Fibroblast of lung (primary cell): ENCODE measurements at regions not wholly inside any gene's neighbourhood (a gene's known extent, or its start where the extent isn't known, plus 50 kb on each side); places are given as distances from the start of the nearest gene placed in this dataset.

Experiments used
- DNase-seq, 2 donors: peaks; one replicate each; pipeline versions ENCODE4 v3.0.0 to v3.0.0-alpha.2; 2010; ENCODE audit warnings: low read depth in 2 of 2
- H2AFZ ChIP-seq: 2 replicates; pipeline ENCODE4 v1.5.1; 2012; ENCODE audit warnings: low read length, control low read depth, inconsistent platforms
- H3K27ac ChIP-seq: 2 replicates; pipeline ENCODE4 v1.5.1; 2011; ENCODE audit warnings: low read length, control low read depth; ENCODE audit not compliant: insufficient read depth
- H3K27me3 ChIP-seq: 2 replicates; pipeline ENCODE4 v1.5.1; 2011; ENCODE audit warnings: mild to moderate bottlenecking, low read length; ENCODE audit not compliant: control insufficient read depth, insufficient read depth
- H3K36me3 ChIP-seq: 2 replicates; pipeline ENCODE4 v1.5.1; 2011; ENCODE audit warnings: low read length; ENCODE audit not compliant: control insufficient read depth, insufficient read depth
- H3K4me1 ChIP-seq: 2 replicates; pipeline ENCODE4 v1.5.1; 2011; ENCODE audit warnings: low read length; ENCODE audit not compliant: control insufficient read depth, insufficient read depth; ENCODE audit errors: extremely low read depth
- H3K4me2 ChIP-seq: 2 replicates; pipeline ENCODE4 v1.5.1; 2011; ENCODE audit warnings: low read length, control low read depth; ENCODE audit not compliant: insufficient read depth; ENCODE audit errors: extremely low read depth
- H3K4me3 ChIP-seq, 4 experiments: fragments of 200-600 bp in 1 of 4; sonication (generic) in 1 of 4; replicated peaks in 1 of 4; 2 replicates each; pipeline ENCODE4 v1.5.1; 2011 to 2016; ENCODE audit warnings: low read length in 4 of 4, low read depth in 3 of 4, mild to moderate bottlenecking in 3 of 4, control low read depth in 2 of 4, inconsistent platforms in 1 of 4, mixed read lengths in 1 of 4; ENCODE audit not compliant: insufficient read depth in 1 of 4; ENCODE audit errors: control extremely low read depth in 1 of 4
- H3K79me2 ChIP-seq: 2 replicates; pipeline ENCODE4 v1.5.1; 2012; ENCODE audit warnings: mild to moderate bottlenecking, low read length, inconsistent platforms; ENCODE audit not compliant: control insufficient read depth, insufficient read depth
- H3K9ac ChIP-seq: 2 replicates; pipeline ENCODE4 v1.5.1; 2011; ENCODE audit warnings: mild to moderate bottlenecking, low read length, control low read depth; ENCODE audit not compliant: insufficient read depth
- H3K9me3 ChIP-seq: 2 replicates; pipeline ENCODE4 v1.5.1; 2012; ENCODE audit warnings: low read depth, low read length; ENCODE audit not compliant: control insufficient read depth, insufficient read depth
- H4K20me1 ChIP-seq: 2 replicates; pipeline ENCODE4 v1.5.1; 2011; ENCODE audit warnings: low read length; ENCODE audit not compliant: control insufficient read depth, insufficient read depth; ENCODE audit errors: extremely low read depth
- EZH2 ChIP-seq: IDR thresholded peaks from 2 replicates; pipeline ENCODE4 v1.5.1; 2012; ENCODE audit warnings: low read length, control low read depth, mild to moderate bottlenecking; ENCODE audit errors: missing control alignments
- TF ChIP-seq, protein P1 (sequence below), 2 donors: IDR thresholded peaks in 1 of 2; conservative IDR thresholded peaks in 1 of 2; 1 replicate in 1 of 2; 2 replicates in 1 of 2; pipeline ENCODE4 v1.5.1; 2011 to 2012; ENCODE audit warnings: low read length in 2 of 2, control low read depth in 1 of 2, inconsistent platforms in 1 of 2, low read depth in 1 of 2, mild to moderate bottlenecking in 1 of 2

GRCh38 chr20:48156521-48156920, 371.2 kb upstream of the SULF2 start:
- Histone ChIP-seq H2AFZ (no peak overlapping the region), H3K4me1 (no peaks in the 10 kb centered on the region), H3K4me3 (no peak overlapping the region), H3K27ac (no peak overlapping the region), H3K9me3 (no peaks in the 10 kb centered on the region), H3K36me3 (no peaks in the 10 kb centered on the region), H3K27me3 (no peaks in the 10 kb centered on the region), H3K79me2 (no peaks in the 10 kb centered on the region), H3K9ac (no peak overlapping the region), H3K4me2 (no peak overlapping the region), H4K20me1 (no peaks in the 10 kb centered on the region)
- TF ChIP-seq, protein P1, sequence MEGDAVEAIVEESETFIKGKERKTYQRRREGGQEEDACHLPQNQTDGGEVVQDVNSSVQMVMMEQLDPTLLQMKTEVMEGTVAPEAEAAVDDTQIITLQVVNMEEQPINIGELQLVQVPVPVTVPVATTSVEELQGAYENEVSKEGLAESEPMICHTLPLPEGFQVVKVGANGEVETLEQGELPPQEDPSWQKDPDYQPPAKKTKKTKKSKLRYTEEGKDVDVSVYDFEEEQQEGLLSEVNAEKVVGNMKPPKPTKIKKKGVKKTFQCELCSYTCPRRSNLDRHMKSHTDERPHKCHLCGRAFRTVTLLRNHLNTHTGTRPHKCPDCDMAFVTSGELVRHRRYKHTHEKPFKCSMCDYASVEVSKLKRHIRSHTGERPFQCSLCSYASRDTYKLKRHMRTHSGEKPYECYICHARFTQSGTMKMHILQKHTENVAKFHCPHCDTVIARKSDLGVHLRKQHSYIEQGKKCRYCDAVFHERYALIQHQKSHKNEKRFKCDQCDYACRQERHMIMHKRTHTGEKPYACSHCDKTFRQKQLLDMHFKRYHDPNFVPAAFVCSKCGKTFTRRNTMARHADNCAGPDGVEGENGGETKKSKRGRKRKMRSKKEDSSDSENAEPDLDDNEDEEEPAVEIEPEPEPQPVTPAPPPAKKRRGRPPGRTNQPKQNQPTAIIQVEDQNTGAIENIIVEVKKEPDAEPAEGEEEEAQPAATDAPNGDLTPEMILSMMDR (conservative IDR thresholded peaks at IDR 0.05 in 1 of 2, IDR thresholded peaks at IDR 0.05 in 1 of 2; ENCODE audit: low read depth in 1 of 2, low read length in 2 of 2): no peak
- no peak for TF ChIP-seq EZH2
- no peak for DNase-seq

GRCh38 chr20:48155268-48155667, 370.0 kb upstream of the SULF2 start:
- no peak overlapping the region for H3K4me2 ChIP-seq
- DNase-seq: no peak
- H3K36me3 ChIP-seq: no peaks in the 10 kb centered on the region
- no peaks in the 10 kb centered on the region for H3K4me1 ChIP-seq
- H3K27ac ChIP-seq: no peak overlapping the region
- TF ChIP-seq EZH2: no peak
- TF ChIP-seq, protein P1 (conservative IDR thresholded peaks at IDR 0.05 in 1 of 2, IDR thresholded peaks at IDR 0.05 in 1 of 2; ENCODE audit: low read depth in 1 of 2, low read length in 2 of 2): no peak
- no peaks in the 10 kb centered on the region for H4K20me1 ChIP-seq
- no peaks in the 10 kb centered on the region for H3K79me2 ChIP-seq
- H3K9me3 ChIP-seq: no peaks in the 10 kb centered on the region
- H3K27me3 ChIP-seq: no peaks in the 10 kb centered on the region
- no peak overlapping the region for H3K9ac ChIP-seq
- no peak overlapping the region for H2AFZ ChIP-seq
- no peak overlapping the region for H3K4me3 ChIP-seq

- no peaks in the 10 kb centered on the region for H4K20me1 ChIP-seq
- DNase-seq: no peak
- no peak overlapping the region for H3K4me3 ChIP-seq
- TF ChIP-seq, protein P1 (conservative IDR thresholded peaks at IDR 0.05 in 1 of 2, IDR thresholded peaks at IDR 0.05 in 1 of 2; ENCODE audit: low read depth in 1 of 2, low read length in 2 of 2): no peak
- TF ChIP-seq EZH2: no peak
- H3K9me3 ChIP-seq: no peaks in the 10 kb centered on the region
- H3K27ac ChIP-seq: no peak overlapping the region
- no peak overlapping the region for H3K4me2 ChIP-seq
- H3K27me3 ChIP-seq: no peaks in the 10 kb centered on the region
- H3K4me1 ChIP-seq: no peaks in the 10 kb centered on the region
- H3K36me3 ChIP-seq: no peaks in the 10 kb centered on the region
- H3K79me2 ChIP-seq: no peaks in the 10 kb centered on the region
- H3K9ac ChIP-seq: no peak overlapping the region
- H2AFZ ChIP-seq: no peak overlapping the region
These were observed 368.9 kb upstream of the SULF2 start for GRCh38 chr20:48154040-48154765.
